ENCODE measurements at regions not wholly inside any gene's neighbourhood (a gene's known extent, or its start where the extent isn't known, plus 50 kb on each side); places are given as distances from the start of the nearest gene placed in this dataset.

- DNase-seq = no peak
- Mint-ChIP-seq H3K4me3 (no peak overlapping the region), H3K9me3 (no peaks in the 10 kb centered on the region), H3K27ac (no peak overlapping the region), H3K36me3 (no peaks in the 10 kb centered on the region), H3K4me1 (no peaks in the 10 kb centered on the region), H3K27me3 (peaks cover 10% of the 10 kb centered on the region)
- ATAC-seq (ENCODE audit: low read depth) = no peak
- POLR2A ChIA-PET = no interaction called here
Observed at GRCh38 chr2:19426144-19426543, 67.7 kb upstream of the OSR1 start.

GRCh38 chr2:19425419-19425818 lies 67.0 kb upstream of the OSR1 start:
- Mint-ChIP-seq H3K4me1 (no peaks in the 10 kb centered on the region), H3K27me3 (peaks cover 10% of the 10 kb centered on the region), H3K36me3 (no peaks in the 10 kb centered on the region), H3K9me3 (no peaks in the 10 kb centered on the region), H3K4me3 (no peak overlapping the region), H3K27ac (no peak overlapping the region)
- ATAC-seq (ENCODE audit: low read depth) (no peak), DNase-seq (no peak)
- POLR2A ChIA-PET = no interaction called here

GRCh38 chr2:19419211-19419880 lies 60.9 kb upstream of the OSR1 start:
- Mint-ChIP-seq H3K9me3 (no peaks in the 10 kb centered on the region), H3K36me3 (no peaks in the 10 kb centered on the region), H3K4me3 (no peak overlapping the region), H3K27me3 (peaks cover 16% of the 10 kb centered on the region), H3K27ac (no peak overlapping the region), H3K4me1 (no peaks in the 10 kb centered on the region)
- DNase-seq (no peak), ATAC-seq (ENCODE audit: low read depth) (no peak)
- POLR2A ChIA-PET = no interaction called here

GRCh38 chr2:19416784-19417684 lies 58.6 kb upstream of the OSR1 start:
- H3K27ac Mint-ChIP-seq = no peak overlapping the region
- H3K9me3 Mint-ChIP-seq = no peaks in the 10 kb centered on the region
- H3K4me1 Mint-ChIP-seq = no peaks in the 10 kb centered on the region
- no peak for ATAC-seq (ENCODE audit: low read depth)
- no peaks in the 10 kb centered on the region for H3K36me3 Mint-ChIP-seq
- POLR2A ChIA-PET = no interaction called here
- no peak overlapping the region for H3K4me3 Mint-ChIP-seq
- DNase-seq = no peak
- H3K27me3 Mint-ChIP-seq = peaks cover 16% of the 10 kb centered on the region

GRCh38 chr2:19416083-19416482 lies 57.7 kb upstream of the OSR1 start:
- POLR2A ChIA-PET = no interaction called here

GRCh38 chr2:19409046-19409445 lies 50.6 kb upstream of the OSR1 start:
- no peak overlapping the region for H3K4me3 Mint-ChIP-seq
- POLR2A ChIA-PET = no interaction called here
- no peaks in the 10 kb centered on the region for H3K4me1 Mint-ChIP-seq
- H3K27ac Mint-ChIP-seq = no peak overlapping the region
- no peaks in the 10 kb centered on the region for H3K36me3 Mint-ChIP-seq
- DNase-seq (no peak), ATAC-seq (ENCODE audit: low read depth) (no peak)
- H3K9me3 Mint-ChIP-seq = peaks cover 2% of the 10 kb centered on the region
- peaks cover 13% of the 10 kb centered on the region for H3K27me3 Mint-ChIP-seq

More at GRCh38 chr2:19416083-19416482, 57.7 kb upstream of the OSR1 start:
- DNase-seq (no peak), ATAC-seq (ENCODE audit: low read depth) (no peak)
- Mint-ChIP-seq H3K36me3 (no peaks in the 10 kb centered on the region), H3K27me3 (peaks cover 14% of the 10 kb centered on the region), H3K9me3 (no peaks in the 10 kb centered on the region), H3K4me3 (no peak overlapping the region), H3K4me1 (no peaks in the 10 kb centered on the region), H3K27ac (no peak overlapping the region)

- H3K9me3 Mint-ChIP-seq = peaks cover 2% of the 10 kb centered on the region
- no peaks in the 10 kb centered on the region for H3K4me1 Mint-ChIP-seq
- H3K27ac Mint-ChIP-seq = no peak overlapping the region
- DNase-seq = no peak
- no peak overlapping the region for H3K4me3 Mint-ChIP-seq
- ATAC-seq (ENCODE audit: low read depth) = no peak
- peaks cover 13% of the 10 kb centered on the region for H3K27me3 Mint-ChIP-seq
- POLR2A ChIA-PET = no interaction called here
- H3K36me3 Mint-ChIP-seq = no peaks in the 10 kb centered on the region
Observed at GRCh38 chr2:19408592-19408991, 50.2 kb upstream of the OSR1 start.
